ENCODE measurements at regions not wholly inside any gene's neighbourhood (a gene's known extent, or its start where the extent isn't known, plus 50 kb on each side); places are given as distances from the start of the nearest gene placed in this dataset.

GRCh38 chr3:168417016-168417415 lies 321.3 kb upstream of the GOLIM4 start:
- peaks cover 43% of the 10 kb centered on the region for H3K4me1 ChIP-seq (replicated peaks; ENCODE audit: insufficient read depth)
- H3K36me3 ChIP-seq (ENCODE audit: low read depth), result no peaks in the 10 kb centered on the region
- no peak overlapping the region for H2AFZ ChIP-seq
- no peaks in the 10 kb centered on the region; the same call in 1 of the 2 replicates for H3K9me2 ChIP-seq (ENCODE audit: insufficient read depth)
- H4K20me1 ChIP-seq (ENCODE audit: insufficient read depth), result no peaks in the 10 kb centered on the region
- no peaks in the 10 kb centered on the region for H3K79me2 ChIP-seq (ENCODE audit: low read depth)
- TF ChIP-seq EZH2 (IDR thresholded peaks at IDR 0.05; ENCODE audit: low read depth) (no peak), CTCF (conservative IDR thresholded peaks at IDR 0.05) (no peak)
- no TSS peak for BruUV-seq (replicated peaks)
- no peaks in the 10 kb centered on the region for H3K9me3 ChIP-seq (ENCODE audit: insufficient read depth, low read depth)
- intact Hi-C loops (cut with micrococcal nuclease; ENCODE audit: unreplicated experiment), result loop anchor here (1.0 kb wide), 1 partner anchor 167 kb away; no protein-coding TSS in a partner anchor
- ChIA-PET CTCF (no interaction called here), POLR2A (ENCODE audit: unreplicated experiment) (interaction anchor here (0.9 kb wide), 1 partner anchor 76 kb away, joined by 4 read pairs; no protein-coding TSS in a partner anchor)
- DNase-seq, result peak; percentile 71 to 91
- H3F3A ChIP-seq (ENCODE audit: insufficient read depth, low read depth), result peaks cover 5% of the 10 kb centered on the region
- H3K4me2 ChIP-seq, result peak overlapping the region; percentile 76
- H3K4me3 ChIP-seq, result peak overlapping the region; percentile 33; the same call in 1 of the 2 replicates
- H3K27ac ChIP-seq, result peak overlapping the region; percentile 49
- no peaks in the 10 kb centered on the region for H3K27me3 ChIP-seq (ENCODE audit: insufficient read depth, low read depth)

GRCh38 chr3:168416446-168416845 lies 320.7 kb upstream of the GOLIM4 start:
- POLR2A ChIA-PET (ENCODE audit: unreplicated experiment), result interaction anchor here (0.6 to 0.9 kb wide), 2 partner anchors 75 kb away, joined by 3 to 4 read pairs; no protein-coding TSS in a partner anchor
- Histone ChIP-seq H3K9me3 (ENCODE audit: insufficient read depth, low read depth) (no peaks in the 10 kb centered on the region), H3K79me2 (ENCODE audit: low read depth) (no peaks in the 10 kb centered on the region)

GRCh38 chr3:168414149-168414548 lies 318.4 kb upstream of the GOLIM4 start:
- Histone ChIP-seq H3K27ac (no peak overlapping the region), H3K4me1 (replicated peaks; ENCODE audit: insufficient read depth) (peaks cover 40% of the 10 kb centered on the region), H3K36me3 (ENCODE audit: low read depth) (no peaks in the 10 kb centered on the region), H3F3A (ENCODE audit: insufficient read depth, low read depth) (peaks cover 5% of the 10 kb centered on the region), H3K4me2 (no peak overlapping the region), H4K20me1 (ENCODE audit: insufficient read depth) (no peaks in the 10 kb centered on the region), H3K79me2 (ENCODE audit: low read depth) (no peaks in the 10 kb centered on the region), H2AFZ (no peak overlapping the region), H3K9me3 (ENCODE audit: insufficient read depth, low read depth) (peaks cover 4% of the 10 kb centered on the region; the same call in 1 of the 2 replicates), H3K4me3 (no peak overlapping the region), H3K27me3 (ENCODE audit: insufficient read depth, low read depth) (no peaks in the 10 kb centered on the region), H3K9me2 (ENCODE audit: insufficient read depth) (no peaks in the 10 kb centered on the region; the same call in 1 of the 2 replicates)
- TF ChIP-seq CTCF (conservative IDR thresholded peaks at IDR 0.05), result no peak
- TF ChIP-seq EZH2 (IDR thresholded peaks at IDR 0.05; ENCODE audit: low read depth), result no peak
- intact Hi-C loops (cut with micrococcal nuclease; ENCODE audit: unreplicated experiment), result no loop called here
- POLR2A ChIA-PET (ENCODE audit: unreplicated experiment), result no interaction called here
- DNase-seq, result peak in 1 of 2 experiments; percentile 72
- CTCF ChIA-PET, result no interaction called here
- no TSS peak for BruUV-seq (replicated peaks)

More at GRCh38 chr3:168416446-168416845, 320.7 kb upstream of the GOLIM4 start:
- CTCF ChIA-PET, result no interaction called here
- Histone ChIP-seq H3K4me3 (no peak overlapping the region), H3K36me3 (ENCODE audit: low read depth) (no peaks in the 10 kb centered on the region), H3K9me2 (ENCODE audit: insufficient read depth) (no peaks in the 10 kb centered on the region; the same call in 1 of the 2 replicates), H3K27ac (0 out of 2 replicates have a peak overlapping the region, but pooled peaks have one; percentile 49), H2AFZ (no peak overlapping the region), H3F3A (ENCODE audit: insufficient read depth, low read depth) (peaks cover 5% of the 10 kb centered on the region), H3K27me3 (ENCODE audit: insufficient read depth, low read depth) (no peaks in the 10 kb centered on the region), H4K20me1 (ENCODE audit: insufficient read depth) (no peaks in the 10 kb centered on the region), H3K4me1 (replicated peaks; ENCODE audit: insufficient read depth) (peaks cover 43% of the 10 kb centered on the region), H3K4me2 (peak overlapping the region; percentile 76)
- no peak for DNase-seq
- intact Hi-C loops (cut with micrococcal nuclease; ENCODE audit: unreplicated experiment), result no loop called here
- no TSS peak for BruUV-seq (replicated peaks)
- TF ChIP-seq CTCF (conservative IDR thresholded peaks at IDR 0.05) (no peak), EZH2 (IDR thresholded peaks at IDR 0.05; ENCODE audit: low read depth) (no peak)

All from PC-9 (cell line).